Activated CD4-positive, alpha-beta T cell treated with anti-CD3 and anti-CD28 coated beads for 48 hours (primary cell): ENCODE measurements at regions not wholly inside any gene's neighbourhood (a gene's known extent, or its start where the extent isn't known, plus 50 kb on each side); places are given as distances from the start of the nearest gene placed in this dataset.
A peak's percentile ranks its signal among the peaks of the same experiment; 100 is the strongest.

Source experiments
- DNase-seq: peaks from one replicate; pipeline ENCODE4 v3.0.0-alpha.2; 2020

GRCh38 chr9:109914280-109915027, 134.5 kb downstream of the PALM2AKAP2 start:
- DNase-seq = no peak

- DNase-seq = no peak
Observed at GRCh38 chr9:109916316-109916715, 136.3 kb downstream of the PALM2AKAP2 start.

GRCh38 chr9:109918339-109919163, 138.6 kb downstream of the PALM2AKAP2 start:
- DNase-seq = peak; percentile 80

- DNase-seq = no peak
Observed at GRCh38 chr9:109919736-109920408, 139.9 kb downstream of the PALM2AKAP2 start.

- DNase-seq = no peak
Observed at GRCh38 chr9:109922617-109923470, 142.8 kb downstream of the PALM2AKAP2 start.

GRCh38 chr9:109923471-109923760, 143.4 kb downstream of the PALM2AKAP2 start:
- no peak for DNase-seq

- no peak for DNase-seq
Observed at GRCh38 chr9:109923806-109924205, 143.8 kb downstream of the PALM2AKAP2 start.

- no peak for DNase-seq
Observed at GRCh38 chr9:109925799-109926198, 145.8 kb downstream of the PALM2AKAP2 start.

- no peak for DNase-seq
Observed at GRCh38 chr9:109926421-109926869, 146.4 kb downstream of the PALM2AKAP2 start.

- DNase-seq = no peak
Observed at GRCh38 chr9:109931623-109932022, 151.6 kb downstream of the PALM2AKAP2 start.

GRCh38 chr9:109934136-109934856, 154.3 kb downstream of the PALM2AKAP2 start:
- DNase-seq = peak; percentile 69

GRCh38 chr9:109934857-109935215, 154.8 kb downstream of the PALM2AKAP2 start:
- DNase-seq = peak; percentile 26

GRCh38 chr9:109935406-109936087, 155.5 kb downstream of the PALM2AKAP2 start:
- DNase-seq = no peak

GRCh38 chr9:109937861-109938453, 158.0 kb downstream of the PALM2AKAP2 start:
- no peak for DNase-seq

- DNase-seq = no peak
Observed at GRCh38 chr9:109939698-109940342, 159.8 kb downstream of the PALM2AKAP2 start.

GRCh38 chr9:109940561-109940960, 160.6 kb downstream of the PALM2AKAP2 start:
- no peak for DNase-seq

- DNase-seq = no peak
Observed at GRCh38 chr9:109941771-109942170, 161.8 kb downstream of the PALM2AKAP2 start.

- DNase-seq = no peak
Observed at GRCh38 chr9:109945573-109945972, 165.6 kb downstream of the PALM2AKAP2 start.

- no peak for DNase-seq
Observed at GRCh38 chr9:109948453-109948852, 168.5 kb downstream of the PALM2AKAP2 start.

GRCh38 chr9:109950710-109951443, 170.9 kb downstream of the PALM2AKAP2 start:
- DNase-seq = peak; percentile 50
